ENCODE measurements at regions not wholly inside any gene's neighbourhood (a gene's known extent, or its start where the extent isn't known, plus 50 kb on each side); places are given as distances from the start of the nearest gene placed in this dataset.

- TF ChIP-seq, protein P1, sequence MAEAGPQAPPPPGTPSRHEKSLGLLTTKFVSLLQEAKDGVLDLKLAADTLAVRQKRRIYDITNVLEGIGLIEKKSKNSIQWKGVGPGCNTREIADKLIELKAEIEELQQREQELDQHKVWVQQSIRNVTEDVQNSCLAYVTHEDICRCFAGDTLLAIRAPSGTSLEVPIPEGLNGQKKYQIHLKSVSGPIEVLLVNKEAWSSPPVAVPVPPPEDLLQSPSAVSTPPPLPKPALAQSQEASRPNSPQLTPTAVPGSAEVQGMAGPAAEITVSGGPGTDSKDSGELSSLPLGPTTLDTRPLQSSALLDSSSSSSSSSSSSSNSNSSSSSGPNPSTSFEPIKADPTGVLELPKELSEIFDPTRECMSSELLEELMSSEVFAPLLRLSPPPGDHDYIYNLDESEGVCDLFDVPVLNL (IDR thresholded peaks at IDR 0.05; ENCODE audit: low read depth, low read length), result no peak
- TF ChIP-seq NFYB (IDR thresholded peaks at IDR 0.05; ENCODE audit: insufficient read depth, low read depth, low read length) (no peak), LARP7 (IDR thresholded peaks at IDR 0.05) (no peak)
These were observed 1193.7 kb upstream of the CDH18 start (continued) for GRCh38 chr5:21181609-21182125.

GRCh38 chr5:21173526-21173925 lies 1185.5 kb upstream of the CDH18 start:
- ATAC-seq, result no peak
- Histone ChIP-seq H3K4me1 (ENCODE audit: control insufficient read depth, insufficient read depth, low read length) (no peaks in the 10 kb centered on the region), H3K27ac (ENCODE audit: control insufficient read depth, insufficient read depth) (no peak overlapping the region), H3K36me3 (ENCODE audit: control insufficient read depth in 2 of 2, insufficient read depth in 2 of 2, low read length in 1 of 2) (no peaks in the 10 kb centered on the region), H4K20me1 (ENCODE audit: control insufficient read depth, insufficient read depth) (no peaks in the 10 kb centered on the region), H3K4me3 (no peak overlapping the region), H2AFZ (ENCODE audit: control insufficient read depth, low read depth, low read length) (no peak overlapping the region), H3K9me3 (replicated peaks; ENCODE audit: control insufficient read depth, insufficient read depth, low read length) (no peaks in the 10 kb centered on the region), H3K4me2 (ENCODE audit: control insufficient read depth, insufficient read depth) (no peak overlapping the region), H3K27me3 (replicated peaks in 1 of 2; ENCODE audit: control insufficient read depth in 2 of 2, insufficient read depth in 2 of 2, low read length in 1 of 2) (no peaks in the 10 kb centered on the region), H3K79me2 (ENCODE audit: control insufficient read depth, insufficient read depth, low read length) (no peaks in the 10 kb centered on the region), H3K9ac (ENCODE audit: control insufficient read depth, insufficient read depth, low read length) (no peak overlapping the region)
- SMC1A ChIA-PET (ENCODE audit: uncharacterized antibody, unreplicated experiment), result no interaction called here
- POLR2A ChIA-PET, result no interaction called here
- intact Hi-C loops (cut with micrococcal nuclease; ENCODE audit: unreplicated experiment) (no loop called here), in situ Hi-C loops (cut with MboI) (no loop called here)
- BruUV-seq (replicated peaks), result no TSS peak
- WGBS (ENCODE audit: insufficient coverage, insufficient replicate concordance, low lambda C conversion rate, missing lambda C conversion rate), result 15% methylated on average over 2 of the region's 2 CpGs
- no peak for DNase-seq (ENCODE audit: low read depth, low spot score)
- CTCF ChIA-PET, result no interaction called here
- RAD21 ChIA-PET (ENCODE audit: unreplicated experiment), result no interaction called here
- FAIRE-seq, result no peak
- no peak for TF ChIP-seq SIX5 (IDR thresholded peaks at IDR 0.05; ENCODE audit: low read depth, low read length, severe bottlenecking)
- no peak for TF ChIP-seq IRF5 (IDR thresholded peaks at IDR 0.05; ENCODE audit: borderline replicate concordance)

All from GM12878 (cell line).